Pancreas (tissue), 10 donors: ENCODE measurements at regions not wholly inside any gene's neighbourhood (a gene's known extent, or its start where the extent isn't known, plus 50 kb on each side); places are given as distances from the start of the nearest gene placed in this dataset.
"Not testable (repeated sequence)": the region's sequence is repeated elsewhere in the genome, so short reads cannot be mapped to it uniquely, and the experiment has no call there.

Source experiments
- ATAC-seq, 4 donors: fragments of 200-7000 bp; cut with Tn5 transposase; one replicate each; pipeline versions ENCODE4 v1.8.0 to v1.9.1; 2020; ENCODE audit warnings: mild to moderate bottlenecking in 4 of 4, moderate library complexity in 4 of 4
- DNase-seq, 6 donors: peaks; one replicate each; pipeline ENCODE4 v3.0.0-alpha.2; 2020
- FAIRE-seq: peaks from 2 replicates; lab custom pipeline; 2012; peaks lifted over from hg19 to GRCh38; lab: Jason Lieb, UNC
- H3K27ac ChIP-seq, 4 donors: fragments of 200-600 bp; sonication (generic); 1 replicate in 3 of 4; 2 replicates in 1 of 4; pipeline versions ENCODE4 v1.5.0 to v1.8.0; 2020
- H3K27me3 ChIP-seq, 4 donors: fragments of 200-600 bp; one replicate each; pipeline ENCODE4 v1.8.0; 2021
- H3K36me3 ChIP-seq, 3 donors: fragments of 200-600 bp; sonication (generic) in 1 of 3; one replicate each; pipeline versions ENCODE4 v1.5.0 to v1.8.0; 2020 to 2021
- H3K4me1 ChIP-seq, 3 donors: fragments of 200-600 bp; one replicate each; pipeline ENCODE4 v1.8.0; 2021
- H3K4me3 ChIP-seq, 4 donors: fragments of 200-600 bp; sonication (generic) in 2 of 4; one replicate each; pipeline versions ENCODE4 v1.5.0 to v1.8.0; 2020 to 2021
- H3K9me3 ChIP-seq, 4 donors: fragments of 200-600 bp; one replicate each; pipeline ENCODE4 v1.8.0; 2021
- CTCF ChIP-seq, 4 donors: fragments of 200-600 bp; sonication (generic) in 3 of 4; IDR thresholded peaks; one replicate each; pipeline versions ENCODE4 v1.5.0 to v1.8.0; 2021; ENCODE audit warnings: antibody characterized with exemption in 4 of 4
- WGBS, 2 donors: extraction: QIAGEN DNeasy Blood & Tissue Kit; methylation state at CpG; one replicate each; pipeline ENCODE4 v1.1.7; 2013; 5-methylcytosine and 5-hydroxymethylcytosine counted together
- intact Hi-C, 3 donors: fragments of 100-400 bp; cut with DNase I; formaldehyde crosslinking; loops; one replicate each; pipeline versions ENCODE4 v1.11.1 to v1.14.2; 2022
- donor health status: healthy with polysubstance abuse.
- donor health status: DM: no; HTN: no; CAD: no; lungs with moderate emphysema.
- donor health status: DM: no; HTN: no; CAD: no.
- donor health status: control.
- donor health status: control.
- donor health status: Bipolar disorder and iron deficiency.
- donor health status: DM: yes; HTN: yes; CAD: no.
- donor health status: DM: no; HTN: no; CAD: no.
- donor health status: DM: no; HTN: no; CAD: no.
- donor health status: DM: yes; HTN: yes; CAD: no.

GRCh38 chr1:178659789-178660208, 65.2 kb upstream of the RALGPS2 start:
- H3K4me1 ChIP-seq: no peaks in the 10 kb centered on the region
- 81 to 92% methylated on average over 4 of the region's 4 CpGs for WGBS, 2 donors
- intact Hi-C loops: no loop called here
- DNase-seq (no peak), FAIRE-seq (no peak), ATAC-seq (no peak)
- no peak overlapping the region for H3K27ac ChIP-seq
- H3K4me3 ChIP-seq: no peak overlapping the region
- H3K9me3 ChIP-seq: no peaks in the 10 kb centered on the region
- H3K27me3 ChIP-seq: no peaks in the 10 kb centered on the region
- no peak for TF ChIP-seq CTCF (IDR thresholded peaks at IDR 0.05)
- H3K36me3 ChIP-seq: no peaks in the 10 kb centered on the region

DNA sequence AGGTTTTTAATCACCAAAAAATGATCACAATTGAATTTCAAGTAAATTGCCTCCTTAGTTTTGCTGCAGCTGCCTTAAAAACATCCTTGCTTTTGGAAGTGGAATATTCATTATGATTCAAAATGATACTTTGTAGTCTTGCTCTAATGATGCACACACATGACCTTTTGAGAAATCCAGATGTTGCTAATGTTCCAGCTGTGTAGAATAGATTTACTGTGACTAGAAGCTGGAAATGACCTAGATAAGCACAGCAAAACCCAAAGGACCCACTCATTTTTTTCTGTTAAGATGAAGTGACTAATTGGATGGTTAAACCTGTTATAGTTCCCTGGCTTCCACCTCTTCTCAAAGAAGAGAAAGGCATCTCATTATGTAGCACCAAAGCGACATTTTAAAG, 64.6 kb upstream of the RALGPS2 start:
- FAIRE-seq: no peak

DNA sequence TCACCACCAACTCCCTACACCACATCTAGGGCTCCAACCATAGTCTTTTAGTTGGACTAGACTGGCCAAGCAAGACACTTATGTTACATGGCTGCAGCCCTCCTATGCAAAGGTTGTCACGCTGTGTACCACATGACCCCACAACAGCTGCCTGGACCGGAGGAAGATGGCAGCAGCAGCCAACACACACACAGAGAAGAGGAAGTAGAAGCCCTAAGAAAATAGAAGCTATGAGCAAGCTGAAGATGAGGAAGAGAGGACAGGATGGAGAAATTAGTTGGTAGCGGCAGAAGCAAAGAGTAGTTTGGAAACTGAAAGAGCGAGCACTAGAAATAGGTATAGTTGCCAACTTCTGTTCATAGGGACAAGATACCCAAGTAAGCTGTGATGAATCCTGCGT, 60.8 kb upstream of the RALGPS2 start:
- Histone ChIP-seq H3K27ac (no peak overlapping the region), H3K36me3 (no peaks in the 10 kb centered on the region), H3K27me3 (no peaks in the 10 kb centered on the region), H3K4me3 (no peak overlapping the region), H3K9me3 (no peaks in the 10 kb centered on the region), H3K4me1 (no peaks in the 10 kb centered on the region)
- no peak for TF ChIP-seq CTCF (IDR thresholded peaks at IDR 0.05)
- DNase-seq (no peak), FAIRE-seq (no peak), ATAC-seq (no peak)
- intact Hi-C loops: no loop called here
- 84 to 93% methylated on average over 5 of the region's 5 CpGs for WGBS, 2 donors

More for the DNA sequence above, 64.6 kb upstream of the RALGPS2 start:
- H3K27ac ChIP-seq: no peak overlapping the region
- no peaks in the 10 kb centered on the region for H3K27me3 ChIP-seq
- H3K36me3 ChIP-seq: no peaks in the 10 kb centered on the region
- H3K4me3 ChIP-seq: no peak overlapping the region
- TF ChIP-seq CTCF (IDR thresholded peaks at IDR 0.05): no peak
- DNase-seq (no peak), ATAC-seq (no peak)
- H3K4me1 ChIP-seq: no peaks in the 10 kb centered on the region
- intact Hi-C loops: no loop called here
- 84 to 93% methylated on average over 1 of the region's 1 CpG for WGBS, 2 donors
- no peaks in the 10 kb centered on the region for H3K9me3 ChIP-seq

DNA sequence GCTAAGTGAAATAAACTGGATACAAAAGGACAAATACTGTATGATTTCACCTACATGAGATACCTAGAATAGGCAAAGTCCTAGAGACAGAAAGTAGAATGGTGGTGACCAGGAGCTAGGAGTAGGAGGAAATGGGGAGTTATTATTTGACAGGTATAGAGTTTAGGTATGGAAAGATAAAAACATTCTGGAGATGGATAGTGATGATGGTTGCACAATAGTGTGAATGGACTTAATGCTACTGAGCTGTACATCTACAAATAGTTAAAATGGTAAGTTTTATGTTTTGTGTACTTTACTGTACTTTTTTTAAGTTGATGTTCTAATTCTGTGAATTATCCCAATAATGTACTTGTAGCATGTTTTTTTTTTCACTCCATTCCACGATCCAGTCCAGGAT, 59.5 kb upstream of the RALGPS2 start:
- no peaks in the 10 kb centered on the region for H3K36me3 ChIP-seq
- no peak for TF ChIP-seq CTCF (IDR thresholded peaks at IDR 0.05)
- no peaks in the 10 kb centered on the region for H3K4me1 ChIP-seq
- 63 to 79% methylated on average over 1 of the region's 1 CpG for WGBS, 2 donors
- DNase-seq (no peak), FAIRE-seq (no peak), ATAC-seq (no peak)
- H3K9me3 ChIP-seq: no peaks in the 10 kb centered on the region
- H3K4me3 ChIP-seq: no peak overlapping the region
- no peak overlapping the region for H3K27ac ChIP-seq
- intact Hi-C loops: no loop called here
- H3K27me3 ChIP-seq: no peaks in the 10 kb centered on the region

- H3K9me3 ChIP-seq, ATAC-seq, H3K4me1 ChIP-seq, H3K4me3 ChIP-seq, H3K36me3 ChIP-seq, H3K27me3 ChIP-seq, FAIRE-seq, H3K27ac ChIP-seq, intact Hi-C loops, DNase-seq: not testable (repeated sequence)
- WGBS, 2 donors: 67 to 79% methylated on average over 9 of the region's 9 CpGs
Observed at GRCh38 chr1:178666891-178667290, 58.2 kb upstream of the RALGPS2 start.

DNA sequence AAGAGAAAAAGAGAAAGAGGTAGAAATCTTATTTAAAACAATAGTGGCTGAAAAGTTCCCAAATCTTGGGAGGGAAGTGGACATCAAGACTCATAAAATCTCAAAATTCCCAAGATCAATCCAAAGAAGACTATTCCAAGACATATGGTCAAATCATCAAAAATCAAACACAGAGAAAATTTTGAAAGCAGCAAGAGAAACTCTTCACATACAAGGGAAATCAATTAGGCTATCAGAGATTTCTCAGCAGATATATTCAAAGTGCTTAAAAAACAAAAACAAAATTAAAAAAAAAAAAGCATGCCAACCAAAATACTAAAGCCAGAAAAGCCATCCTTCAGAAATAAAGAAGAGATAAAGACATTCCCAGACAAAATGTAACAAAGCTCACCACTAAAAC, 52.6 kb upstream of the RALGPS2 start:
- no peaks in the 10 kb centered on the region for H3K4me1 ChIP-seq
- no peak overlapping the region for H3K27ac ChIP-seq
- no peaks in the 10 kb centered on the region for H3K9me3 ChIP-seq
- intact Hi-C loops: no loop called here
- H3K36me3 ChIP-seq: no peaks in the 10 kb centered on the region
- TF ChIP-seq CTCF (IDR thresholded peaks at IDR 0.05): no peak
- H3K4me3 ChIP-seq: no peak overlapping the region
- DNase-seq (no peak), ATAC-seq (no peak), FAIRE-seq (no peak)
- no peaks in the 10 kb centered on the region for H3K27me3 ChIP-seq

DNA sequence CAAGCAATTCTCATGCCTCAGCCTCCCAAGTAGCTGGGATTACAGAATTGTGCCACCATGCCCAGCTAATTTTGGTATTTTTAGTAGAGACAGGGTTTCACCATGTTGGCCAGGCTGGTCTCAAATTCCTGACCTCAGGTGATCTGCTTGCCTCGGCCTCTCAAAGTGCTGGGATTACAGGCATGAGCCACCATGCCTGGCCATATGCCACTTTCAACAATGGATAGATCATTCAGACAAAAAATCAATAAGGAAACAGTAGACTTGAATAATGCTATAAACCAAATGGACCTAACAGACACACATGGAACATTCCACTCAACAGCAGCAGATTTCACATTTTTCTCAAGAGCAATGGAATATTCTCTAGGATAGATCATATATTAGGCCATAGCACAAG, 50.5 kb upstream of the RALGPS2 start:
- H3K36me3 ChIP-seq, H3K9me3 ChIP-seq, H3K27ac ChIP-seq, intact Hi-C loops, FAIRE-seq, H3K4me3 ChIP-seq, H3K27me3 ChIP-seq, H3K4me1 ChIP-seq: not testable (repeated sequence)
- WGBS, 2 donors: 18 to 21% methylated on average over 1 of the region's 1 CpG
- peak; percentile 31 to 71 (median 58) for ATAC-seq
- peak in 2 of 6 donors; percentile 33 to 37 for DNase-seq
